Renal cortex interstitium (tissue), 11 donors: ENCODE measurements at regions not wholly inside any gene's neighbourhood (a gene's known extent, or its start where the extent isn't known, plus 50 kb on each side); places are given as distances from the start of the nearest gene placed in this dataset.

Experiments
- DNase-seq, 11 donors: peaks; one replicate each; pipeline ENCODE4 v3.0.0-alpha.2; 2013; ENCODE audit warnings: low read depth in 9 of 11, low spot score in 4 of 11; ENCODE audit errors: extremely low read depth in 1 of 11

GRCh38 chr2:133789743-133790142, 221.5 kb upstream of the NCKAP5 start:
- DNase-seq = no peak

GRCh38 chr2:133790711-133791110, 222.4 kb upstream of the NCKAP5 start:
- DNase-seq = no peak

- no peak for DNase-seq
Observed at GRCh38 chr2:133791191-133791590, 222.9 kb upstream of the NCKAP5 start.

GRCh38 chr2:133792223-133792622, 224.0 kb upstream of the NCKAP5 start:
- DNase-seq = no peak

- DNase-seq = no peak
Observed at GRCh38 chr2:133794114-133794513, 225.9 kb upstream of the NCKAP5 start.

GRCh38 chr2:133801946-133802345, 233.7 kb upstream of the NCKAP5 start:
- no peak for DNase-seq

- DNase-seq = no peak
Observed at GRCh38 chr2:133802409-133803039, 234.3 kb upstream of the NCKAP5 start.

GRCh38 chr2:133806564-133806963, 238.3 kb upstream of the NCKAP5 start:
- no peak for DNase-seq

GRCh38 chr2:133809485-133809884, 241.2 kb upstream of the NCKAP5 start:
- DNase-seq = no peak

GRCh38 chr2:133810559-133810958, 242.3 kb upstream of the NCKAP5 start:
- no peak for DNase-seq

GRCh38 chr2:133811409-133812125, 243.3 kb upstream of the NCKAP5 start:
- no peak for DNase-seq

- no peak for DNase-seq
Observed at GRCh38 chr2:133812826-133813617, 244.8 kb upstream of the NCKAP5 start.

- DNase-seq = no peak
Observed at GRCh38 chr2:133814890-133815289, 246.6 kb upstream of the NCKAP5 start.

GRCh38 chr2:133816037-133816436, 247.8 kb upstream of the NCKAP5 start:
- DNase-seq = no peak

GRCh38 chr2:133817680-133818566, 249.7 kb upstream of the NCKAP5 start:
- peak in 8 of 11 donors; percentile 1 to 53 (median 14) for DNase-seq

- DNase-seq = no peak
Observed at GRCh38 chr2:133818661-133819060, 250.4 kb upstream of the NCKAP5 start.

GRCh38 chr2:133819906-133820305, 251.6 kb upstream of the NCKAP5 start:
- DNase-seq = no peak

- no peak for DNase-seq
Observed at GRCh38 chr2:133821107-133821760, 253.0 kb upstream of the NCKAP5 start.
